AG09309 (cell line): ENCODE measurements at regions not wholly inside any gene's neighbourhood (a gene's known extent, or its start where the extent isn't known, plus 50 kb on each side); places are given as distances from the start of the nearest gene placed in this dataset.

Experiments
- DNase-seq: peaks from one replicate; pipeline ENCODE4 v3.0.0-alpha.2; 2010; ENCODE audit warnings: low read depth
- H3K4me3 ChIP-seq: 2 replicates; pipeline ENCODE4 v1.5.1; 2011; ENCODE audit warnings: mild to moderate bottlenecking, low read depth, low read length, moderate library complexity; ENCODE audit not compliant: control insufficient read depth
- CTCF ChIP-seq: IDR thresholded peaks from 2 replicates; pipeline ENCODE4 v1.5.1; 2011; ENCODE audit warnings: mild to moderate bottlenecking, low read depth, low read length, inconsistent platforms; ENCODE audit not compliant: insufficient read depth, control insufficient read depth; ENCODE audit errors: missing control alignments

- no peak for DNase-seq
- TF ChIP-seq CTCF: no peak
- no peak overlapping the region for H3K4me3 ChIP-seq
Measured at GRCh38 chr6:140855520-140855919, 1277.2 kb upstream of the GJE1 start.

- DNase-seq: no peak
- H3K4me3 ChIP-seq: no peak overlapping the region
- no peak for TF ChIP-seq CTCF
Measured at GRCh38 chr6:140854318-140854717, 1278.4 kb upstream of the GJE1 start.

GRCh38 chr6:140850438-140850837 is 1282.3 kb upstream of the GJE1 start:
- no peak for TF ChIP-seq CTCF
- no peak overlapping the region for H3K4me3 ChIP-seq
- no peak for DNase-seq

GRCh38 chr6:140849456-140849855 is 1283.3 kb upstream of the GJE1 start:
- TF ChIP-seq CTCF: no peak
- DNase-seq: no peak
- H3K4me3 ChIP-seq: no peak overlapping the region

GRCh38 chr6:140847262-140847645 is 1285.5 kb upstream of the GJE1 start:
- TF ChIP-seq CTCF: no peak
- H3K4me3 ChIP-seq: no peak overlapping the region
- no peak for DNase-seq

GRCh38 chr6:140846503-140847261 is 1286.0 kb upstream of the GJE1 start:
- H3K4me3 ChIP-seq: no peak overlapping the region
- peak; percentile 47 for DNase-seq
- no peak for TF ChIP-seq CTCF
